NB4 (cell line): ENCODE measurements at regions not wholly inside any gene's neighbourhood (a gene's known extent, or its start where the extent isn't known, plus 50 kb on each side); places are given as distances from the start of the nearest gene placed in this dataset.

ENCODE experiments used
- CTCF ChIP-seq: IDR thresholded peaks from one replicate; pipeline ENCODE4 v1.5.1; 2012; ENCODE audit warnings: low read depth, low read length
- MAX ChIP-seq: IDR thresholded peaks from 2 replicates; pipeline ENCODE4 v1.6.1; 2011; ENCODE audit warnings: low read depth, low read length
- MYC ChIP-seq: IDR thresholded peaks from 2 replicates; pipeline ENCODE4 v1.6.1; 2011; ENCODE audit warnings: low read depth, low read length
- POLR2A ChIP-seq: IDR thresholded peaks from 2 replicates; pipeline ENCODE4 v1.6.1; 2011; ENCODE audit warnings: mild to moderate bottlenecking; ENCODE audit not compliant: insufficient read length; ENCODE audit errors: extremely low read depth

GRCh38 chr4:52329894-52330293 is 278.8 kb downstream of the SPATA18 start:
- TF ChIP-seq CTCF (no peak), POLR2A (no peak), MAX (no peak), MYC (no peak)
